Mesendoderm (in vitro differentiated cells): ENCODE measurements at regions not wholly inside any gene's neighbourhood (a gene's known extent, or its start where the extent isn't known, plus 50 kb on each side); places are given as distances from the start of the nearest gene placed in this dataset.

Source experiments
- DNase-seq: peaks from one replicate; pipeline ENCODE4 v3.0.0; 2013
- H2AK5ac ChIP-seq: 2 replicates; pipeline ENCODE4 v1.6.1; 2013; ENCODE audit warnings: low read length, inconsistent platforms
- H2BK120ac ChIP-seq: 2 replicates; pipeline ENCODE4 v1.6.1; 2013; ENCODE audit warnings: low read depth, mild to moderate bottlenecking, low read length, moderate library complexity, mixed read lengths
- H2BK15ac ChIP-seq: replicated peaks from 2 replicates; pipeline ENCODE4 v1.6.1; 2013; ENCODE audit warnings: low read depth, mild to moderate bottlenecking, moderate library complexity
- H2BK5ac ChIP-seq: 2 replicates; pipeline ENCODE4 v1.6.1; 2013; ENCODE audit warnings: low read length, inconsistent platforms
- H3K18ac ChIP-seq: 2 replicates; pipeline ENCODE4 v1.6.1; 2013; ENCODE audit warnings: mild to moderate bottlenecking, low read length, mixed read lengths
- H3K23ac ChIP-seq: one replicate; pipeline ENCODE4 v1.6.1; 2013; ENCODE audit warnings: low read length
- H3K27ac ChIP-seq: 2 replicates; pipeline ENCODE4 v1.5.1; 2013; ENCODE audit warnings: low read depth, mild to moderate bottlenecking, inconsistent platforms, low read length, moderate library complexity
- H3K27me3 ChIP-seq: 2 replicates; pipeline ENCODE4 v1.6.1; 2013; ENCODE audit warnings: low read length, control low read depth, mild to moderate bottlenecking, inconsistent platforms; ENCODE audit not compliant: insufficient read depth, poor library complexity
- H3K36me3 ChIP-seq: 2 replicates; pipeline ENCODE4 v1.6.1; 2013; ENCODE audit warnings: low read length, inconsistent platforms; ENCODE audit not compliant: control insufficient read depth, insufficient read depth
- H3K4ac ChIP-seq: one replicate; pipeline ENCODE4 v1.6.1; 2013; ENCODE audit warnings: low read depth, mild to moderate bottlenecking, low read length, moderate library complexity
- H3K4me1 ChIP-seq: 2 replicates; pipeline ENCODE4 v1.6.1; 2013; ENCODE audit warnings: low read depth, low read length, inconsistent platforms; ENCODE audit not compliant: control insufficient read depth
- H3K4me2 ChIP-seq: 2 replicates; pipeline ENCODE4 v1.6.1; 2013; ENCODE audit warnings: low read length
- H3K4me3 ChIP-seq: 2 replicates; pipeline ENCODE4 v1.5.1; 2013; ENCODE audit warnings: mild to moderate bottlenecking, low read length
- H3K56ac ChIP-seq: one replicate; pipeline ENCODE4 v1.6.1; 2013; ENCODE audit warnings: low read length
- H3K79me1 ChIP-seq: 2 replicates; pipeline ENCODE4 v1.6.1; 2013; ENCODE audit warnings: low read length, inconsistent platforms
- H3K79me2 ChIP-seq: 2 replicates; pipeline ENCODE4 v1.6.1; 2013; ENCODE audit warnings: mild to moderate bottlenecking, low read length; ENCODE audit not compliant: control insufficient read depth, insufficient read depth
- H3K9ac ChIP-seq: 2 replicates; pipeline ENCODE4 v1.6.1; 2013; ENCODE audit warnings: low read length, inconsistent platforms
- H4K5ac ChIP-seq: one replicate; pipeline ENCODE4 v1.6.1; 2013; ENCODE audit warnings: low read length
- H4K8ac ChIP-seq: one replicate; pipeline ENCODE4 v1.6.1; 2013; ENCODE audit warnings: low read depth, mild to moderate bottlenecking, control low read depth, low read length, moderate library complexity
- WGBS: extraction: QIAGEN DNeasy Blood & Tissue Kit; methylation state at CpG from one replicate; pipeline ENCODE4 v1.1.7; 2013; ENCODE audit warnings: low lambda C conversion rate, missing lambda C conversion rate; ENCODE audit not compliant: insufficient coverage; ENCODE audit errors: extremely low coverage; 5-methylcytosine and 5-hydroxymethylcytosine counted together

- Histone ChIP-seq H3K27ac (no peak overlapping the region), H3K79me1 (no peaks in the 10 kb centered on the region), H4K8ac (no peak overlapping the region), H2BK5ac (no peak overlapping the region), H3K36me3 (no peaks in the 10 kb centered on the region), H2AK5ac (no peak overlapping the region), H2BK15ac (no peak overlapping the region), H3K4me2 (no peak overlapping the region), H3K4ac (no peak overlapping the region), H2BK120ac (no peak overlapping the region), H3K4me3 (no peak overlapping the region), H3K4me1 (no peaks in the 10 kb centered on the region), H3K23ac (no peak overlapping the region), H3K79me2 (no peaks in the 10 kb centered on the region), H3K9ac (no peak overlapping the region), H3K27me3 (no peaks in the 10 kb centered on the region), H4K5ac (no peak overlapping the region), H3K56ac (no peak overlapping the region), H3K18ac (no peak overlapping the region)
- WGBS, result no CpG with 5 or more reads among the region's 4 CpGs
- DNase-seq, result no peak
These were observed 87.7 kb downstream of the RMI2 start for GRCh38 chr16:11432856-11433395.

- WGBS, result no CpG with 5 or more reads among the region's 11 CpGs
- H3K4me3 ChIP-seq, result no peak overlapping the region
These were observed 90.3 kb downstream of the RMI2 start for GRCh38 chr16:11435576-11435975.

GRCh38 chr16:11437069-11437468 is 91.8 kb downstream of the RMI2 start:
- Histone ChIP-seq H3K4ac (no peak overlapping the region), H2BK5ac (no peak overlapping the region), H3K23ac (no peak overlapping the region), H3K9ac (no peak overlapping the region), H2BK120ac (no peak overlapping the region), H4K8ac (no peak overlapping the region), H3K56ac (no peak overlapping the region), H3K4me1 (no peaks in the 10 kb centered on the region), H3K27ac (no peak overlapping the region), H3K18ac (no peak overlapping the region), H2AK5ac (no peak overlapping the region), H3K79me2 (no peaks in the 10 kb centered on the region), H3K4me3 (no peak overlapping the region), H4K5ac (no peak overlapping the region), H3K79me1 (no peaks in the 10 kb centered on the region), H3K4me2 (no peak overlapping the region), H2BK15ac (no peak overlapping the region), H3K36me3 (no peaks in the 10 kb centered on the region), H3K27me3 (no peaks in the 10 kb centered on the region)
- no peak for DNase-seq
- WGBS, result no CpG with 5 or more reads among the region's 5 CpGs

More at GRCh38 chr16:11435576-11435975, 90.3 kb downstream of the RMI2 start:
- no peak overlapping the region for H4K8ac ChIP-seq
- no peaks in the 10 kb centered on the region for H3K4me1 ChIP-seq
- H3K27me3 ChIP-seq, result no peaks in the 10 kb centered on the region
- H3K4me2 ChIP-seq, result no peak overlapping the region
- H3K79me1 ChIP-seq, result no peaks in the 10 kb centered on the region
- no peak overlapping the region for H2AK5ac ChIP-seq
- H3K4ac ChIP-seq, result no peak overlapping the region
- H3K56ac ChIP-seq, result no peak overlapping the region
- no peak overlapping the region for H2BK5ac ChIP-seq
- no peaks in the 10 kb centered on the region for H3K36me3 ChIP-seq
- DNase-seq, result no peak
- H3K9ac ChIP-seq, result no peak overlapping the region
- no peak overlapping the region for H3K27ac ChIP-seq
- no peak overlapping the region for H3K18ac ChIP-seq
- no peak overlapping the region for H3K23ac ChIP-seq
- no peak overlapping the region for H4K5ac ChIP-seq
- no peak overlapping the region for H2BK120ac ChIP-seq
- no peak overlapping the region for H2BK15ac ChIP-seq
- no peaks in the 10 kb centered on the region for H3K79me2 ChIP-seq

- no peak overlapping the region for H4K8ac ChIP-seq
These were observed 94.8 kb downstream of the RMI2 start for GRCh38 chr16:11439790-11440656.

GRCh38 chr16:11440657-11441012 is 95.4 kb downstream of the RMI2 start:
- no peaks in the 10 kb centered on the region for H3K79me2 ChIP-seq
- no peak overlapping the region for H3K18ac ChIP-seq
- H3K27ac ChIP-seq, result no peak overlapping the region
- no peak overlapping the region for H3K4me3 ChIP-seq
- no peak overlapping the region for H3K56ac ChIP-seq
- WGBS, result no CpG with 5 or more reads among the region's 7 CpGs
- H4K5ac ChIP-seq, result no peak overlapping the region
- no peaks in the 10 kb centered on the region for H3K27me3 ChIP-seq
- H3K79me1 ChIP-seq, result no peaks in the 10 kb centered on the region
- H2BK120ac ChIP-seq, result no peak overlapping the region
- H3K9ac ChIP-seq, result no peak overlapping the region
- no peak overlapping the region for H2BK15ac ChIP-seq
- no peaks in the 10 kb centered on the region for H3K36me3 ChIP-seq
- no peak overlapping the region for H3K23ac ChIP-seq
- no peaks in the 10 kb centered on the region for H3K4me1 ChIP-seq
- H3K4ac ChIP-seq, result no peak overlapping the region
- no peak overlapping the region for H4K8ac ChIP-seq
- H2BK5ac ChIP-seq, result no peak overlapping the region
- no peak overlapping the region for H3K4me2 ChIP-seq
- H2AK5ac ChIP-seq, result no peak overlapping the region
- no peak for DNase-seq

More at GRCh38 chr16:11439790-11440656, 94.8 kb downstream of the RMI2 start:
- Histone ChIP-seq H2BK120ac (no peak overlapping the region), H4K5ac (no peak overlapping the region), H3K36me3 (no peaks in the 10 kb centered on the region), H3K79me1 (no peaks in the 10 kb centered on the region), H3K4me2 (no peak overlapping the region), H3K56ac (no peak overlapping the region), H3K4me1 (no peaks in the 10 kb centered on the region), H3K23ac (no peak overlapping the region), H3K4me3 (no peak overlapping the region), H2BK15ac (no peak overlapping the region), H2AK5ac (no peak overlapping the region), H3K79me2 (no peaks in the 10 kb centered on the region), H2BK5ac (no peak overlapping the region), H3K18ac (no peak overlapping the region), H3K4ac (no peak overlapping the region), H3K9ac (no peak overlapping the region), H3K27ac (no peak overlapping the region), H3K27me3 (no peaks in the 10 kb centered on the region)
- DNase-seq, result peak; percentile 8
- WGBS, result no CpG with 5 or more reads among the region's 4 CpGs
